ENCODE measurements at regions not wholly inside any gene's neighbourhood (a gene's known extent, or its start where the extent isn't known, plus 50 kb on each side); places are given as distances from the start of the nearest gene placed in this dataset.

DNA sequence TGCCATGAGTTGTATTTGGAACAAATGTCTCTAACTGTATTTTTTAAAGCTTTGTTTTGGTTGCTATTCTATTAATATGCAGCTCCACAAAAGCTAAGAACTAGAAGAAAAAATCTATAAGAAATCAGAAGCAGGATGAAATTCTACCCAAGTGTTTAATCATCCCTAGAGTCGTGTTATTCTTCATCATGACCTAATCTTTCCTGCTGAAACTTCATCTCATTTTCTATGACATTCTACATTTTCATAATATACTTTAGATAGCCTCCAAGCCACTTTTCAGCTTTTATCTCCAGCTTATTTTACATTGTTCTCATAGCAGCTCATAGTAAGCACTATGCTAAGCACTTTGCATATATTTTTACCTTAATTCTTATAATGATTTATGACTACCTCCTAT is 302.8 kb downstream of the FOXO1 start:
- CTCF ChIA-PET = no interaction called here
- no peak for TF ChIP-seq ZBTB21 (CRISPR knock-in tag; IDR thresholded peaks at IDR 0.05; ENCODE audit: borderline replicate concordance)
- TF ChIP-seq ELF4 (CRISPR knock-in tag; IDR thresholded peaks at IDR 0.05; ENCODE audit: low read depth) = no peak
- TF ChIP-seq, protein P1, sequence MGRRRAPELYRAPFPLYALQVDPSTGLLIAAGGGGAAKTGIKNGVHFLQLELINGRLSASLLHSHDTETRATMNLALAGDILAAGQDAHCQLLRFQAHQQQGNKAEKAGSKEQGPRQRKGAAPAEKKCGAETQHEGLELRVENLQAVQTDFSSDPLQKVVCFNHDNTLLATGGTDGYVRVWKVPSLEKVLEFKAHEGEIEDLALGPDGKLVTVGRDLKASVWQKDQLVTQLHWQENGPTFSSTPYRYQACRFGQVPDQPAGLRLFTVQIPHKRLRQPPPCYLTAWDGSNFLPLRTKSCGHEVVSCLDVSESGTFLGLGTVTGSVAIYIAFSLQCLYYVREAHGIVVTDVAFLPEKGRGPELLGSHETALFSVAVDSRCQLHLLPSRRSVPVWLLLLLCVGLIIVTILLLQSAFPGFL (CRISPR knock-in tag; IDR thresholded peaks at IDR 0.05; ENCODE audit: borderline replicate concordance) = no peak
- no peak for TF ChIP-seq ZNF671 (CRISPR knock-in tag; IDR thresholded peaks at IDR 0.05)
- TF ChIP-seq SP1 (CRISPR knock-in tag; conservative IDR thresholded peaks at IDR 0.05) = no peak
- TF ChIP-seq OVOL2 (CRISPR knock-in tag; IDR thresholded peaks at IDR 0.05; ENCODE audit: borderline replicate concordance) = no peak

DNA sequence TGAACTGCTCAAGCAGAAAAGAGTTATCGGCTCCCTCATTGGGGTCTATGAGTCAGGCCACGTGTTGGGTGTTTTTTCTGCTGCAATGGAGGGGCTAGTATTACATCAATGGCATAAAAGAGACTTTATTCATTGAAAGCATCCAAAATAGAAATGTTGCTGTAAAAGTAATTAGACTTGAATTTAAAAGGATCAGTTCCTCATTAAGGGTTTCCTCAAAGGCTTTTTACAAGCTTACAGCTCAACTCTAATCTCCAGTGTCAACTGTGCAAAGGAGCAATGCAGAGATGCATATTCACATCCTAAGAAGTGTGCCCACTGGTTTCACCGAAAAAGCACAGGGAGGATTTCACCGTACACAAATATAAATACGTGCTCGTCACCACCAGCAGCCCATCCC is 300.3 kb downstream of the FOXO1 start:
- Mint-ChIP-seq H3K9me3 (no peaks in the 10 kb centered on the region; the same call in 1 of the 2 replicates), H3K4me1 (no peaks in the 10 kb centered on the region), H3K27ac (no peak overlapping the region), H3K4me3 (no peak overlapping the region), H3K27me3 (ENCODE audit: low read depth) (no peaks in the 10 kb centered on the region), H3K36me3 (no peaks in the 10 kb centered on the region)
- no peak for ATAC-seq
- no peak for DNase-seq (ENCODE audit: low spot score)
- ChIA-PET POLR2A (no interaction called here), CTCF (interaction anchor here (0.6 kb wide), 1 partner anchor 553 kb away, joined by 3 read pairs; no protein-coding TSS in a partner anchor)
- TF ChIP-seq IRF2 (CRISPR knock-in tag; IDR thresholded peaks at IDR 0.05; ENCODE audit: borderline replicate concordance, low read depth) (no peak), OVOL2 (CRISPR knock-in tag; IDR thresholded peaks at IDR 0.05; ENCODE audit: borderline replicate concordance) (no peak), CREB1 (CRISPR knock-in tag; IDR thresholded peaks at IDR 0.05) (no peak), ESRRA (CRISPR knock-in tag; IDR thresholded peaks at IDR 0.05; ENCODE audit: borderline replicate concordance) (no peak)
- TF ChIP-seq, protein P2, sequence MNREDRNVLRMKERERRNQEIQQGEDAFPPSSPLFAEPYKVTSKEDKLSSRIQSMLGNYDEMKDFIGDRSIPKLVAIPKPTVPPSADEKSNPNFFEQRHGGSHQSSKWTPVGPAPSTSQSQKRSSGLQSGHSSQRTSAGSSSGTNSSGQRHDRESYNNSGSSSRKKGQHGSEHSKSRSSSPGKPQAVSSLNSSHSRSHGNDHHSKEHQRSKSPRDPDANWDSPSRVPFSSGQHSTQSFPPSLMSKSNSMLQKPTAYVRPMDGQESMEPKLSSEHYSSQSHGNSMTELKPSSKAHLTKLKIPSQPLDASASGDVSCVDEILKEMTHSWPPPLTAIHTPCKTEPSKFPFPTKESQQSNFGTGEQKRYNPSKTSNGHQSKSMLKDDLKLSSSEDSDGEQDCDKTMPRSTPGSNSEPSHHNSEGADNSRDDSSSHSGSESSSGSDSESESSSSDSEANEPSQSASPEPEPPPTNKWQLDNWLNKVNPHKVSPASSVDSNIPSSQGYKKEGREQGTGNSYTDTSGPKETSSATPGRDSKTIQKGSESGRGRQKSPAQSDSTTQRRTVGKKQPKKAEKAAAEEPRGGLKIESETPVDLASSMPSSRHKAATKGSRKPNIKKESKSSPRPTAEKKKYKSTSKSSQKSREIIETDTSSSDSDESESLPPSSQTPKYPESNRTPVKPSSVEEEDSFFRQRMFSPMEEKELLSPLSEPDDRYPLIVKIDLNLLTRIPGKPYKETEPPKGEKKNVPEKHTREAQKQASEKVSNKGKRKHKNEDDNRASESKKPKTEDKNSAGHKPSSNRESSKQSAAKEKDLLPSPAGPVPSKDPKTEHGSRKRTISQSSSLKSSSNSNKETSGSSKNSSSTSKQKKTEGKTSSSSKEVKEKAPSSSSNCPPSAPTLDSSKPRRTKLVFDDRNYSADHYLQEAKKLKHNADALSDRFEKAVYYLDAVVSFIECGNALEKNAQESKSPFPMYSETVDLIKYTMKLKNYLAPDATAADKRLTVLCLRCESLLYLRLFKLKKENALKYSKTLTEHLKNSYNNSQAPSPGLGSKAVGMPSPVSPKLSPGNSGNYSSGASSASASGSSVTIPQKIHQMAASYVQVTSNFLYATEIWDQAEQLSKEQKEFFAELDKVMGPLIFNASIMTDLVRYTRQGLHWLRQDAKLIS (CRISPR knock-in tag; IDR thresholded peaks at IDR 0.05; ENCODE audit: borderline replicate concordance) = no peak

More for the DNA sequence above, 302.8 kb downstream of the FOXO1 start:
- no peak overlapping the region for H3K4me3 Mint-ChIP-seq
- H3K36me3 Mint-ChIP-seq = no peaks in the 10 kb centered on the region
- H3K9me3 Mint-ChIP-seq = no peaks in the 10 kb centered on the region; the same call in 1 of the 2 replicates
- ATAC-seq (no peak), DNase-seq (ENCODE audit: low spot score) (no peak)
- H3K27ac Mint-ChIP-seq = no peak overlapping the region
- POLR2A ChIA-PET = no interaction called here
- H3K4me1 Mint-ChIP-seq = no peaks in the 10 kb centered on the region
- H3K27me3 Mint-ChIP-seq (ENCODE audit: low read depth) = no peaks in the 10 kb centered on the region; the same call in 1 of the 2 replicates

DNA sequence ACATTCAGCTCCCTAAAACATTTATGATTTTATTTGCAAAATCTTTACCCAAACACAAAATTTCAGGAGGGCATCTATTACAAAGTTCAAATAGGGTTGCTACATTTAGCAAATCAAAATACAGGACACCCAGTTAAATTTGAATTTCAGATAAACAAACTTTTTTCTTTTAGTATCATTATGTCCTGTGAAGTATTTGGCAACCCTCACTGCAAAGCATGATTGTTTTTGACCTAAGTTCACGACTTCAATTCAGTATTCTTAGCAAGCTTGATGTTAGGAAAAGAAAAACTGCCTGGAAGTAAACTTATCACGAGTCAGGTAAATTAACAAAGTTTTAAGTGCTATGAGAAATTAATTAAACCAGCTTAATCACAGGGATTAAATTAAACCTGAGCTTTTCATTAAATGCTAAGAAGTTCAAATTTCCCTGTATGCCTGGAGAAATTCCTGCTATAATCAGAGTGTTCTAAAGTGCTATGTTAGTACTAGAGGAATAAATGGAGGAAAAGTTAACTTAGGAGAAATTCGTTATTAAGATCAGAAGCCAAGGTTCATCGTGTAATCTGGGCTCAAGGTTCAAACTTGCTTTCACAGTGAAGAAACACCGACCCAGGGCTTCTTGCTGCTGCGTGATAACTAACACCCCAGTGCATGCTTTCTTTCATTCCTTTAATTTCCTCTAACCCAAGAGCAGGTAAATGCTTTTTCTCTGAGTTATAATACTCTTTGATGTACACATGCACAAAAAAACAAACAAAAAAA is 298.1 kb downstream of the FOXO1 start:
- CTCF ChIA-PET = no interaction called here
- no peak for DNase-seq (ENCODE audit: low spot score)
- no peak overlapping the region for H3K4me3 Mint-ChIP-seq
- peaks cover 2% of the 10 kb centered on the region; the same call in 1 of the 2 replicates for H3K4me1 Mint-ChIP-seq
- no peak for ATAC-seq
- H3K36me3 Mint-ChIP-seq = no peaks in the 10 kb centered on the region
- no peak overlapping the region for H3K27ac Mint-ChIP-seq
- H3K9me3 Mint-ChIP-seq = no peaks in the 10 kb centered on the region
- POLR2A ChIA-PET = no interaction called here
- no peaks in the 10 kb centered on the region for H3K27me3 Mint-ChIP-seq (ENCODE audit: low read depth)
- TF ChIP-seq, protein P3, sequence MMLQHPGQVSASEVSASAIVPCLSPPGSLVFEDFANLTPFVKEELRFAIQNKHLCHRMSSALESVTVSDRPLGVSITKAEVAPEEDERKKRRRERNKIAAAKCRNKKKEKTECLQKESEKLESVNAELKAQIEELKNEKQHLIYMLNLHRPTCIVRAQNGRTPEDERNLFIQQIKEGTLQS (CRISPR knock-in tag; conservative IDR thresholded peaks at IDR 0.05) = no peak
- no peak for TF ChIP-seq NFYB (CRISPR knock-in tag; conservative IDR thresholded peaks at IDR 0.05; ENCODE audit: low read depth)
- no peak for TF ChIP-seq JAZF1 (CRISPR knock-in tag; IDR thresholded peaks at IDR 0.05)
- TF ChIP-seq CREM (CRISPR knock-in tag; IDR thresholded peaks at IDR 0.05) = no peak
- no peak for TF ChIP-seq ZNF121 (CRISPR knock-in tag; IDR thresholded peaks at IDR 0.05)
- no peak for TF ChIP-seq ZNF317 (CRISPR knock-in tag; IDR thresholded peaks at IDR 0.05; ENCODE audit: borderline replicate concordance, low read depth)
- no peak for TF ChIP-seq NR1H2 (CRISPR knock-in tag; IDR thresholded peaks at IDR 0.05)
- no peak for TF ChIP-seq CBFB (CRISPR knock-in tag; IDR thresholded peaks at IDR 0.05; ENCODE audit: low read depth)
- no peak for TF ChIP-seq ATF1 (CRISPR knock-in tag; IDR thresholded peaks at IDR 0.05)
- TF ChIP-seq ZNF423 (CRISPR knock-in tag; IDR thresholded peaks at IDR 0.05) = no peak
- TF ChIP-seq, protein P2 (CRISPR knock-in tag; IDR thresholded peaks at IDR 0.05; ENCODE audit: borderline replicate concordance) = no peak
- TF ChIP-seq, protein P4, sequence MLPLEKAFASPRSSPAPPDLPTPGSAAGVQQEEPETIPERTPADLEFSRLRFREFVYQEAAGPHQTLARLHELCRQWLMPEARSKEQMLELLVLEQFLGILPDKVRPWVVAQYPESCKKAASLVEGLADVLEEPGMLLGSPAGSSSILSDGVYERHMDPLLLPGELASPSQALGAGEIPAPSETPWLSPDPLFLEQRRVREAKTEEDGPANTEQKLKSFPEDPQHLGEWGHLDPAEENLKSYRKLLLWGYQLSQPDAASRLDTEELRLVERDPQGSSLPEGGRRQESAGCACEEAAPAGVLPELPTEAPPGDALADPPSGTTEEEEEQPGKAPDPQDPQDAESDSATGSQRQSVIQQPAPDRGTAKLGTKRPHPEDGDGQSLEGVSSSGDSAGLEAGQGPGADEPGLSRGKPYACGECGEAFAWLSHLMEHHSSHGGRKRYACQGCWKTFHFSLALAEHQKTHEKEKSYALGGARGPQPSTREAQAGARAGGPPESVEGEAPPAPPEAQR (CRISPR knock-in tag; IDR thresholded peaks at IDR 0.05) = no peak
- no peak for TF ChIP-seq ZNF263 (CRISPR knock-in tag; IDR thresholded peaks at IDR 0.05; ENCODE audit: low read depth)
